Mesendoderm (in vitro differentiated cells): ENCODE measurements at regions not wholly inside any gene's neighbourhood (a gene's known extent, or its start where the extent isn't known, plus 50 kb on each side); places are given as distances from the start of the nearest gene placed in this dataset.
A peak's percentile ranks its signal among the peaks of the same experiment; 100 is the strongest.
"Not testable (repeated sequence)": the region's sequence is repeated elsewhere in the genome, so short reads cannot be mapped to it uniquely, and the experiment has no call there.

Experiments
- DNase-seq: peaks from one replicate; pipeline ENCODE4 v3.0.0; 2013
- H2AK5ac ChIP-seq: 2 replicates; pipeline ENCODE4 v1.6.1; 2013; ENCODE audit warnings: low read length, inconsistent platforms
- H2BK120ac ChIP-seq: 2 replicates; pipeline ENCODE4 v1.6.1; 2013; ENCODE audit warnings: low read depth, mild to moderate bottlenecking, low read length, moderate library complexity, mixed read lengths
- H2BK15ac ChIP-seq: replicated peaks from 2 replicates; pipeline ENCODE4 v1.6.1; 2013; ENCODE audit warnings: low read depth, mild to moderate bottlenecking, moderate library complexity
- H2BK5ac ChIP-seq: 2 replicates; pipeline ENCODE4 v1.6.1; 2013; ENCODE audit warnings: low read length, inconsistent platforms
- H3K18ac ChIP-seq: 2 replicates; pipeline ENCODE4 v1.6.1; 2013; ENCODE audit warnings: mild to moderate bottlenecking, low read length, mixed read lengths
- H3K23ac ChIP-seq: one replicate; pipeline ENCODE4 v1.6.1; 2013; ENCODE audit warnings: low read length
- H3K27ac ChIP-seq: 2 replicates; pipeline ENCODE4 v1.5.1; 2013; ENCODE audit warnings: low read depth, mild to moderate bottlenecking, inconsistent platforms, low read length, moderate library complexity
- H3K27me3 ChIP-seq: 2 replicates; pipeline ENCODE4 v1.6.1; 2013; ENCODE audit warnings: low read length, control low read depth, mild to moderate bottlenecking, inconsistent platforms; ENCODE audit not compliant: insufficient read depth, poor library complexity
- H3K36me3 ChIP-seq: 2 replicates; pipeline ENCODE4 v1.6.1; 2013; ENCODE audit warnings: low read length, inconsistent platforms; ENCODE audit not compliant: control insufficient read depth, insufficient read depth
- H3K4ac ChIP-seq: one replicate; pipeline ENCODE4 v1.6.1; 2013; ENCODE audit warnings: low read depth, mild to moderate bottlenecking, low read length, moderate library complexity
- H3K4me1 ChIP-seq: 2 replicates; pipeline ENCODE4 v1.6.1; 2013; ENCODE audit warnings: low read depth, low read length, inconsistent platforms; ENCODE audit not compliant: control insufficient read depth
- H3K4me2 ChIP-seq: 2 replicates; pipeline ENCODE4 v1.6.1; 2013; ENCODE audit warnings: low read length
- H3K4me3 ChIP-seq: 2 replicates; pipeline ENCODE4 v1.5.1; 2013; ENCODE audit warnings: mild to moderate bottlenecking, low read length
- H3K56ac ChIP-seq: one replicate; pipeline ENCODE4 v1.6.1; 2013; ENCODE audit warnings: low read length
- H3K79me1 ChIP-seq: 2 replicates; pipeline ENCODE4 v1.6.1; 2013; ENCODE audit warnings: low read length, inconsistent platforms
- H3K79me2 ChIP-seq: 2 replicates; pipeline ENCODE4 v1.6.1; 2013; ENCODE audit warnings: mild to moderate bottlenecking, low read length; ENCODE audit not compliant: control insufficient read depth, insufficient read depth
- H3K9ac ChIP-seq: 2 replicates; pipeline ENCODE4 v1.6.1; 2013; ENCODE audit warnings: low read length, inconsistent platforms
- H4K5ac ChIP-seq: one replicate; pipeline ENCODE4 v1.6.1; 2013; ENCODE audit warnings: low read length
- H4K8ac ChIP-seq: one replicate; pipeline ENCODE4 v1.6.1; 2013; ENCODE audit warnings: low read depth, mild to moderate bottlenecking, control low read depth, low read length, moderate library complexity
- WGBS: extraction: QIAGEN DNeasy Blood & Tissue Kit; methylation state at CpG from one replicate; pipeline ENCODE4 v1.1.7; 2013; ENCODE audit warnings: low lambda C conversion rate, missing lambda C conversion rate; ENCODE audit not compliant: insufficient coverage; ENCODE audit errors: extremely low coverage; 5-methylcytosine and 5-hydroxymethylcytosine counted together

- not testable (repeated sequence) for H2BK5ac ChIP-seq, H3K4me3 ChIP-seq, H4K5ac ChIP-seq, H3K18ac ChIP-seq, H3K79me1 ChIP-seq, H2BK120ac ChIP-seq, H3K27ac ChIP-seq, H2AK5ac ChIP-seq, H3K4ac ChIP-seq, H3K23ac ChIP-seq, H4K8ac ChIP-seq, H3K9ac ChIP-seq, H2BK15ac ChIP-seq, H3K4me1 ChIP-seq, H3K4me2 ChIP-seq, H3K36me3 ChIP-seq, H3K79me2 ChIP-seq, DNase-seq, H3K56ac ChIP-seq, H3K27me3 ChIP-seq
- WGBS = no CpG with 5 or more reads among the region's 10 CpGs
Observed at GRCh38 chrX:89350024-89350423, 571.7 kb upstream of the TGIF2LX start.

DNA sequence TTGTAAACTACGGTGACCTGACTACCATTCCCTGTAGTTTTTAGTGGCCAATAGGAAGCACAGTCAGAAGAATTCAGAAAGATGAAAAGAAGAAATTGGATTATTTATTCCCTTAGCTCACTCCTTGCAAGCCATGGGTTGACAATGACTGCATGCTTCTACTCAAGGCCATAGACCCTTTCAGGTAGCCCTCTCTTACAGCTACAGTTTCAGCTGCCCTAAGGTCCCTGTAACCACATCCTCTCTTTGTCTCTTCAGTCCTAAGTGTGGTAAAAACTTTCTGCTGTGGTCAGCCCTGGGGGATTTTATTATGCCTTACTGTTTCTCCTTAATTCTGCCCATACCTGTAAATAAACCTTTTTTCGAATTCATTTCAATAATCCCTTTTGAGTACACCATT, 551.8 kb upstream of the TGIF2LX start:
- not testable (repeated sequence) for H3K4ac ChIP-seq, H3K4me2 ChIP-seq, H3K9ac ChIP-seq, H3K79me1 ChIP-seq, H3K23ac ChIP-seq, DNase-seq, H3K18ac ChIP-seq, H4K5ac ChIP-seq, H3K79me2 ChIP-seq, H3K27ac ChIP-seq, H2AK5ac ChIP-seq, H2BK15ac ChIP-seq, H2BK5ac ChIP-seq, H4K8ac ChIP-seq, H2BK120ac ChIP-seq, H3K36me3 ChIP-seq, H3K4me1 ChIP-seq, H3K56ac ChIP-seq, H3K27me3 ChIP-seq, H3K4me3 ChIP-seq
- no CpG with 5 or more reads among the region's 2 CpGs for WGBS

DNA sequence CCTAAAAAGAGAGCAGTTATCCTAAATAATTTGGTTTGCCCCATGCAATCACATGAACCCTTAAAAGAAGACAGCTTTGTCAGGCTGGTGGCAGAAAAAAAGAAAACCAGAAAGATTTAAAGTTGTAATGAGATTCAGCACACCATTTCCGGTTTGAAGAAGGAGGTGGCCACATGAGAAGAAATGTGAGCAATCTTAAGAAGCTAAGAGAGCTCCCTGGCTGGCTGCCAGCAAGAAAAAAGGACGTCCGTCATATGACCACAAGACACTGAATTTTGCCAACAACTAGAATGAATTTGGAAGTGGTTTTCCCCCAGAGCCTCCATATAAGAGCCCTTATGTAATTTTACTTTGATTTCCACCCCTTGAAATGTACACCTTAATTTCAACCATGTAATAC, 528.7 kb upstream of the TGIF2LX start:
- WGBS = no CpG with 5 or more reads among the region's 3 CpGs
- H3K23ac ChIP-seq = not testable (repeated sequence)

DNA sequence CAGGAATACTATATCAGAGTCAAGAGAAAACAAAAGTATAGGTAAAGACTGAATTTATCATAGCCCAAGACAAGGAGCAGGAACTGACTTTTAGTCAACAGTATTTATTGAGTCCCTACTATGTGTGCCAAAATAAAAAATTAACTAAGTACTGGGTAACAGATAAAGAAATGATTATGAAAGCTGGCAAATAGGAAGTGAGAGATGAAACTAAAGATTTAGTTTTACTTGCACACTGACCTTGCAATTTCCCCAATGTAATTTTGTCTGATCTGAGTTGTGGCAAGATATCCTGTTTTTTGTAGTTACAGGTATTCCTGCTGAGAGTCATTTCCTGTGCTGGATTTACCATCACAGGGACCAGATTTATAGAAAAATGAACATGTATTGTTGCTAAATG, 518.9 kb upstream of the TGIF2LX start:
- not testable (repeated sequence) for H3K23ac ChIP-seq, H3K79me2 ChIP-seq, H2BK5ac ChIP-seq, H3K27me3 ChIP-seq, H3K36me3 ChIP-seq, H3K4me3 ChIP-seq, H3K27ac ChIP-seq, H2BK120ac ChIP-seq, H4K5ac ChIP-seq, H2BK15ac ChIP-seq, H2AK5ac ChIP-seq, H3K56ac ChIP-seq, H3K4me1 ChIP-seq, H3K9ac ChIP-seq, H3K79me1 ChIP-seq, H4K8ac ChIP-seq, H3K4me2 ChIP-seq, DNase-seq, H3K18ac ChIP-seq, H3K4ac ChIP-seq

More for the DNA sequence above, 528.7 kb upstream of the TGIF2LX start:
- H3K36me3 ChIP-seq, H3K4me1 ChIP-seq, H3K4me3 ChIP-seq, H3K4me2 ChIP-seq, H3K4ac ChIP-seq, H2BK15ac ChIP-seq, DNase-seq, H4K8ac ChIP-seq, H3K18ac ChIP-seq, H2AK5ac ChIP-seq, H3K56ac ChIP-seq, H2BK5ac ChIP-seq, H3K79me2 ChIP-seq, H3K27ac ChIP-seq, H3K79me1 ChIP-seq, H3K27me3 ChIP-seq, H4K5ac ChIP-seq, H3K9ac ChIP-seq, H2BK120ac ChIP-seq: not testable (repeated sequence)

- H3K4ac ChIP-seq = not testable (repeated sequence)
Observed at GRCh38 chrX:89405148-89405547, 516.6 kb upstream of the TGIF2LX start.

GRCh38 chrX:89416930-89417329, 504.8 kb upstream of the TGIF2LX start:
- H2BK120ac ChIP-seq, H3K27me3 ChIP-seq, H3K9ac ChIP-seq, H4K5ac ChIP-seq, H3K4me2 ChIP-seq, H3K4ac ChIP-seq, DNase-seq, H2BK15ac ChIP-seq, H2BK5ac ChIP-seq, H3K23ac ChIP-seq, H3K27ac ChIP-seq, H3K18ac ChIP-seq, H3K79me2 ChIP-seq, H3K4me1 ChIP-seq, H4K8ac ChIP-seq, H3K36me3 ChIP-seq, H3K79me1 ChIP-seq, H3K4me3 ChIP-seq, H2AK5ac ChIP-seq, H3K56ac ChIP-seq: not testable (repeated sequence)
- WGBS = no CpG with 5 or more reads among the region's 12 CpGs

More at GRCh38 chrX:89405148-89405547, 516.6 kb upstream of the TGIF2LX start:
- not testable (repeated sequence) for H2AK5ac ChIP-seq, H3K56ac ChIP-seq, H3K4me2 ChIP-seq, H3K23ac ChIP-seq, H3K79me2 ChIP-seq, H4K5ac ChIP-seq, H3K36me3 ChIP-seq, H3K4me1 ChIP-seq, H2BK15ac ChIP-seq, H4K8ac ChIP-seq, H3K27ac ChIP-seq, H2BK5ac ChIP-seq, H2BK120ac ChIP-seq, H3K27me3 ChIP-seq, H3K18ac ChIP-seq, H3K4me3 ChIP-seq, H3K79me1 ChIP-seq, H3K9ac ChIP-seq
- peak; percentile 29 for DNase-seq
- no CpG with 5 or more reads among the region's 1 CpG for WGBS
